SK-N-SH (cell line): ENCODE measurements at regions not wholly inside any gene's neighbourhood (a gene's known extent, or its start where the extent isn't known, plus 50 kb on each side); places are given as distances from the start of the nearest gene placed in this dataset.

Experiments
- CTCF ChIA-PET: fragments of 300-600, 350-600 bp; formaldehyde crosslinking; extraction: SDS; loops from one replicate; lab custom pipeline; 2021; lab: Yijun Ruan, JAX
- POLR2A ChIA-PET: fragments of 350-600 bp; sonication (Branson Sonifier 250); formaldehyde crosslinking; extraction: SDS; loops from one replicate; lab custom pipeline; 2020; ENCODE audit warnings: antibody characterized with exemption, inconsistent platforms; lab: Yijun Ruan, JAX
- DNase-seq: peaks from one replicate; pipeline ENCODE4 v3.0.0; 2012
- H2AFZ ChIP-seq: fragments of 200-600 bp; sonication (generic); 2 replicates; pipeline ENCODE4 v1.8.1; 2016; ENCODE audit warnings: antibody characterized with exemption, mild to moderate bottlenecking, low read depth
- H3F3A ChIP-seq: fragments of 200-600 bp; sonication (generic); replicated peaks from 2 replicates; pipeline ENCODE3; 2016; ENCODE audit warnings: antibody characterized with exemption, mild to moderate bottlenecking; ENCODE audit not compliant: insufficient read depth
- H3K27ac ChIP-seq, 2 experiments: fragments of 200-500 bp in 1 of 2; fragments of 200-600 bp in 1 of 2; sonication (Bioruptor generic) in 1 of 2; sonication (generic), shearing (Covaris generic) in 1 of 2; 2 replicates each; pipeline versions ENCODE4 v1.5.1 to v1.6.1; 2014 to 2016; ENCODE audit warnings: low read depth in 2 of 2, inconsistent platforms in 1 of 2, low read length in 1 of 2, mild to moderate bottlenecking in 1 of 2, mixed read lengths in 1 of 2
- H3K27me3 ChIP-seq: fragments of 200-600 bp; sonication (generic), shearing (Covaris generic); 2 replicates; pipeline ENCODE4 v1.6.1; 2016; ENCODE audit warnings: mixed run types; ENCODE audit not compliant: insufficient read depth
- H3K36me3 ChIP-seq, 2 experiments: fragments of 200-500 bp in 1 of 2; fragments of 200-600 bp in 1 of 2; sonication (Bioruptor generic) in 1 of 2; sonication (generic) in 1 of 2; replicated peaks in 1 of 2; 2 replicates each; pipeline versions ENCODE3 to v1.5.1; 2014 to 2016; ENCODE audit warnings: low read length in 1 of 2, mild to moderate bottlenecking in 1 of 2; ENCODE audit not compliant: insufficient read depth in 2 of 2, control insufficient read depth in 1 of 2
- H3K4me1 ChIP-seq, 2 experiments: fragments of 200-500 bp in 1 of 2; fragments of 200-600 bp in 1 of 2; sonication (Bioruptor generic) in 1 of 2; sonication (generic), shearing (Covaris generic) in 1 of 2; 2 replicates each; pipeline versions ENCODE4 v1.5.1 to v1.6.1; 2014 to 2016; ENCODE audit warnings: low read depth in 1 of 2, low read length in 1 of 2, mixed run types in 1 of 2; ENCODE audit not compliant: insufficient read depth in 2 of 2, control insufficient read depth in 1 of 2
- H3K4me2 ChIP-seq: fragments of 200-600 bp; sonication (generic), shearing (Covaris generic); 2 replicates; pipeline ENCODE4 v1.6.1; 2017; ENCODE audit warnings: mixed run types
- H3K4me3 ChIP-seq, 2 experiments: fragments of 200-500 bp in 1 of 2; fragments of 200-600 bp in 1 of 2; sonication (Bioruptor generic) in 1 of 2; sonication (generic), shearing (Covaris generic) in 1 of 2; 2 replicates each; pipeline versions ENCODE4 v1.5.1 to v1.8.1; 2014 to 2016; ENCODE audit warnings: low read depth in 2 of 2, inconsistent platforms in 1 of 2, low read length in 1 of 2, mild to moderate bottlenecking in 1 of 2, mixed read lengths in 1 of 2, moderate library complexity in 1 of 2
- H3K79me2 ChIP-seq: fragments of 200-600 bp; sonication (generic); 2 replicates; pipeline ENCODE4 v1.8.1; 2017; ENCODE audit warnings: mild to moderate bottlenecking; ENCODE audit not compliant: insufficient read depth
- H3K9ac ChIP-seq: fragments of 200-600 bp; sonication (generic); 2 replicates; pipeline ENCODE4 v1.6.1; 2017; ENCODE audit warnings: mixed run types
- H3K9me2 ChIP-seq: fragments of 200-600 bp; sonication (generic); 2 replicates; pipeline ENCODE4 v1.6.1; 2017; ENCODE audit warnings: mixed run types
- H3K9me3 ChIP-seq: fragments of 200-600 bp; sonication (generic); 2 replicates; pipeline ENCODE4 v1.6.1; 2017; ENCODE audit warnings: mixed run types, mild to moderate bottlenecking, moderate library complexity
- H4K20me1 ChIP-seq: fragments of 200-600 bp; sonication (generic); 2 replicates; pipeline ENCODE4 v1.6.1; 2017; ENCODE audit warnings: mild to moderate bottlenecking, mixed run types; ENCODE audit not compliant: insufficient read depth
- CHD2 ChIP-seq: fragments of 150-350 bp; IDR thresholded peaks from 2 replicates; pipeline ENCODE4 v1.6.1; 2018; ENCODE audit warnings: low read length; ENCODE audit not compliant: partially characterized antibody
- CTCF ChIP-seq: fragments of 200-600 bp; sonication (generic); IDR thresholded peaks from 2 replicates; pipeline ENCODE4 v1.6.1; 2017; ENCODE audit warnings: antibody characterized with exemption, mild to moderate bottlenecking, moderate library complexity
- EP300 ChIP-seq, 2 experiments: IDR thresholded peaks; 2 replicates each; pipeline versions ENCODE4 v1.4.0 to v1.6.1; 2012; ENCODE audit warnings: borderline replicate concordance in 1 of 2, low read depth in 1 of 2, low read length in 1 of 2
- EZH2phosphoT487 ChIP-seq: fragments of 200-600 bp; sonication (generic); IDR thresholded peaks from 2 replicates; pipeline ENCODE4 v1.6.1; 2017; ENCODE audit warnings: low read depth, mixed run types, mild to moderate bottlenecking, antibody characterized with exemption, moderate library complexity, borderline replicate concordance
- FOXJ3 ChIP-seq: sonication (generic); formaldehyde crosslinking; IDR thresholded peaks from 2 replicates; pipeline ENCODE4 v1.5.1; 2020; ENCODE audit warnings: mild to moderate bottlenecking, missing genetic modification reagents
- JUND ChIP-seq: IDR thresholded peaks from 2 replicates; pipeline ENCODE4 v1.4.0; 2012
- MAX ChIP-seq: IDR thresholded peaks from 2 replicates; pipeline ENCODE4 v1.4.0; 2012; ENCODE audit warnings: low read depth
- PBX3 ChIP-seq: IDR thresholded peaks from 2 replicates; pipeline ENCODE4; 2012
- POLR2AphosphoS5 ChIP-seq: IDR thresholded peaks from 2 replicates; pipeline ENCODE4 v1.6.1; 2012; ENCODE audit warnings: low read depth, low read length
- RCOR1 ChIP-seq: fragments of 150-350 bp; IDR thresholded peaks from 2 replicates; pipeline ENCODE4 v1.6.1; 2017; ENCODE audit warnings: antibody characterized with exemption, low read length
- REST ChIP-seq: IDR thresholded peaks from 2 replicates; pipeline ENCODE4 v1.6.1; 2012; ENCODE audit warnings: mild to moderate bottlenecking, low read depth, low read length, moderate library complexity
- RXRA ChIP-seq: IDR thresholded peaks from 2 replicates; pipeline ENCODE4 v1.4.0; 2012; ENCODE audit warnings: low read depth, mild to moderate bottlenecking, borderline replicate concordance
- SMC3 ChIP-seq: IDR thresholded peaks from 2 replicates; pipeline ENCODE4 v1.6.1; 2012; ENCODE audit warnings: low read depth, low read length, improper control_type of control experiment
- TAF1 ChIP-seq: IDR thresholded peaks from 2 replicates; pipeline ENCODE4 v1.6.1; 2012; ENCODE audit warnings: low read depth, mild to moderate bottlenecking, low read length, moderate library complexity, borderline replicate concordance
- TCF12 ChIP-seq: IDR thresholded peaks from 2 replicates; pipeline ENCODE4 v1.4.0; 2012
- TEAD4 ChIP-seq: IDR thresholded peaks from 2 replicates; pipeline ENCODE4 v1.4.0; 2012; ENCODE audit warnings: mild to moderate bottlenecking, borderline replicate concordance; ENCODE audit not compliant: insufficient read depth
- USF2 ChIP-seq: fragments of 150-350 bp; IDR thresholded peaks from 2 replicates; pipeline ENCODE4 v1.6.1; 2017; ENCODE audit warnings: antibody characterized with exemption, low read length, low read depth, borderline replicate concordance
- WGBS: methylation state at CpG from one replicate; pipeline ENCODE4 v1.1.6; 2017; ENCODE audit warnings: low lambda C conversion rate; 5-methylcytosine and 5-hydroxymethylcytosine counted together

GRCh38 chr20:11982289-11982954 lies 64.7 kb downstream of the BTBD3 start:
- Histone ChIP-seq H3K4me1 (no peaks in the 10 kb centered on the region), H3K27me3 (no peaks in the 10 kb centered on the region; the same call in 1 of the 2 replicates), H3K36me3 (no peaks in the 10 kb centered on the region), H3K9me3 (no peaks in the 10 kb centered on the region), H2AFZ (no peak overlapping the region), H3K27ac (no peak overlapping the region), H3K4me2 (no peak overlapping the region), H3K4me3 (no peak overlapping the region), H3K79me2 (no peaks in the 10 kb centered on the region), H3K9me2 (no peaks in the 10 kb centered on the region), H4K20me1 (no peaks in the 10 kb centered on the region), H3F3A (no peaks in the 10 kb centered on the region), H3K9ac (no peak overlapping the region)
- ChIA-PET CTCF (no interaction called here), POLR2A (no interaction called here)
- no peak for DNase-seq
- TF ChIP-seq RXRA, result no peak
- no peak for TF ChIP-seq RCOR1
- no peak for TF ChIP-seq MAX
- no peak for TF ChIP-seq PBX3
- no peak for TF ChIP-seq EP300 (IDR thresholded peaks at IDR 0.05; ENCODE audit: borderline replicate concordance in 1 of 2, low read depth in 1 of 2, low read length in 1 of 2)
- TF ChIP-seq CHD2, result no peak
- TF ChIP-seq REST, result no peak
- no peak for TF ChIP-seq TAF1
- 37% methylated on average over 4 of the region's 4 CpGs for WGBS

- ChIA-PET POLR2A (no interaction called here), CTCF (no interaction called here)
- WGBS, result 49% methylated on average over 8 of the region's 8 CpGs
- TF ChIP-seq PBX3, result no peak
- TF ChIP-seq TCF12, result no peak
- no peak for TF ChIP-seq FOXJ3 (CRISPR knock-in tag)
- TF ChIP-seq POLR2AphosphoS5, result no peak
- no peak for TF ChIP-seq EZH2phosphoT487
- TF ChIP-seq JUND, result no peak
- no peak for TF ChIP-seq CHD2
- TF ChIP-seq SMC3, result no peak
- TF ChIP-seq CTCF, result no peak
- no peak for TF ChIP-seq MAX
- TF ChIP-seq USF2, result no peak
- no peak for TF ChIP-seq TEAD4
Observed at GRCh38 chr20:11982955-11983470, 65.3 kb downstream of the BTBD3 start.

More at GRCh38 chr20:11982955-11983470, 65.3 kb downstream of the BTBD3 start:
- Histone ChIP-seq H3K36me3 (no peaks in the 10 kb centered on the region), H3K27me3 (no peaks in the 10 kb centered on the region; the same call in 1 of the 2 replicates), H3K9me2 (no peaks in the 10 kb centered on the region), H3K27ac (no peak overlapping the region), H3K4me2 (no peak overlapping the region), H3K4me3 (no peak overlapping the region), H3K4me1 (no peaks in the 10 kb centered on the region), H3F3A (no peaks in the 10 kb centered on the region), H3K9me3 (no peaks in the 10 kb centered on the region), H2AFZ (no peak overlapping the region), H3K9ac (no peak overlapping the region), H4K20me1 (no peaks in the 10 kb centered on the region), H3K79me2 (no peaks in the 10 kb centered on the region)
- DNase-seq, result no peak
